ENCODE measurements at regions not wholly inside any gene's neighbourhood (a gene's known extent, or its start where the extent isn't known, plus 50 kb on each side); places are given as distances from the start of the nearest gene placed in this dataset.

DNA sequence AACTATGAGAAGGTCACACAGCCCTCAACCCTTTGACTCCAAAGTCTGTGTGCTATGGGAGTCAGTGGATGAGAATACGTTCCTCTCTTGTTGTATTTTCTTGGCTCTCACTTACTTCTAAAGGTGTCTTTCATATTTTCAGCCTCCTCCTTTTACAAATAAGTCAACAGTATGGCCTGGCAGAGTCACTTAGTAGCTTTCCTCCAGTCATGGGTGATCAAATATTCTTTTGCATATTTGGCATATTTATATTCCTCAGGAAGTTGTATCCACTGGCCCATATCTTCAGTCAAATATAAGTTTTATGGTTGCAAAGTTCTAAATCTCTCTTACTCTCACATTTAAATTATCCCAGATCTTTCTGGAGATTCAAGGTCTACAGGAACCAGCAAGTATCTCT lies 327.5 kb downstream of the ETS1 start:
- no peaks in the 10 kb centered on the region for H4K20me1 ChIP-seq (replicated peaks; ENCODE audit: insufficient read depth)
- peaks cover 7% of the 10 kb centered on the region; the same call in 1 of the 2 replicates for H3K4me1 ChIP-seq (ENCODE audit: insufficient read depth)
- H3K27me3 Mint-ChIP-seq (ENCODE audit: insufficient read depth, low read depth, poor library complexity): no peaks in the 10 kb centered on the region
- H3K27ac Mint-ChIP-seq: peak overlapping the region; percentile 24; the same call in 1 of the 2 replicates
- TF ChIP-seq NANOG (IDR thresholded peaks at IDR 0.05; ENCODE audit: borderline replicate concordance) (no peak), EZH2 (IDR thresholded peaks at IDR 0.05; ENCODE audit: low read depth, unreplicated experiment) (no peak), ZNF114 (CRISPR knock-in tag; IDR thresholded peaks at IDR 0.05) (no peak), ZNF331 (CRISPR knock-in tag; IDR thresholded peaks at IDR 0.05; ENCODE audit: low read depth) (no peak), EZH2phosphoT487 (IDR thresholded peaks at IDR 0.05; ENCODE audit: unreplicated experiment) (no peak), CREB1 (CRISPR knock-in tag; IDR thresholded peaks at IDR 0.05; ENCODE audit: low read depth) (no peak), STAT1 (IDR thresholded peaks at IDR 0.05; ENCODE audit: unreplicated experiment) (no peak), JUNB (IDR thresholded peaks at IDR 0.05; ENCODE audit: unreplicated experiment) (no peak), POLR2AphosphoS5 (IDR thresholded peaks at IDR 0.05; ENCODE audit: low read depth) (no peak)
- TF ChIP-seq, protein P1, sequence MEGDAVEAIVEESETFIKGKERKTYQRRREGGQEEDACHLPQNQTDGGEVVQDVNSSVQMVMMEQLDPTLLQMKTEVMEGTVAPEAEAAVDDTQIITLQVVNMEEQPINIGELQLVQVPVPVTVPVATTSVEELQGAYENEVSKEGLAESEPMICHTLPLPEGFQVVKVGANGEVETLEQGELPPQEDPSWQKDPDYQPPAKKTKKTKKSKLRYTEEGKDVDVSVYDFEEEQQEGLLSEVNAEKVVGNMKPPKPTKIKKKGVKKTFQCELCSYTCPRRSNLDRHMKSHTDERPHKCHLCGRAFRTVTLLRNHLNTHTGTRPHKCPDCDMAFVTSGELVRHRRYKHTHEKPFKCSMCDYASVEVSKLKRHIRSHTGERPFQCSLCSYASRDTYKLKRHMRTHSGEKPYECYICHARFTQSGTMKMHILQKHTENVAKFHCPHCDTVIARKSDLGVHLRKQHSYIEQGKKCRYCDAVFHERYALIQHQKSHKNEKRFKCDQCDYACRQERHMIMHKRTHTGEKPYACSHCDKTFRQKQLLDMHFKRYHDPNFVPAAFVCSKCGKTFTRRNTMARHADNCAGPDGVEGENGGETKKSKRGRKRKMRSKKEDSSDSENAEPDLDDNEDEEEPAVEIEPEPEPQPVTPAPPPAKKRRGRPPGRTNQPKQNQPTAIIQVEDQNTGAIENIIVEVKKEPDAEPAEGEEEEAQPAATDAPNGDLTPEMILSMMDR (conservative IDR thresholded peaks at IDR 0.05; ENCODE audit: low read depth in 2 of 2): no peak
- TF ChIP-seq, protein P2, sequence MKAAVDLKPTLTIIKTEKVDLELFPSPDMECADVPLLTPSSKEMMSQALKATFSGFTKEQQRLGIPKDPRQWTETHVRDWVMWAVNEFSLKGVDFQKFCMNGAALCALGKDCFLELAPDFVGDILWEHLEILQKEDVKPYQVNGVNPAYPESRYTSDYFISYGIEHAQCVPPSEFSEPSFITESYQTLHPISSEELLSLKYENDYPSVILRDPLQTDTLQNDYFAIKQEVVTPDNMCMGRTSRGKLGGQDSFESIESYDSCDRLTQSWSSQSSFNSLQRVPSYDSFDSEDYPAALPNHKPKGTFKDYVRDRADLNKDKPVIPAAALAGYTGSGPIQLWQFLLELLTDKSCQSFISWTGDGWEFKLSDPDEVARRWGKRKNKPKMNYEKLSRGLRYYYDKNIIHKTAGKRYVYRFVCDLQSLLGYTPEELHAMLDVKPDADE (IDR thresholded peaks at IDR 0.05): no peak
- TF ChIP-seq, protein P3, sequence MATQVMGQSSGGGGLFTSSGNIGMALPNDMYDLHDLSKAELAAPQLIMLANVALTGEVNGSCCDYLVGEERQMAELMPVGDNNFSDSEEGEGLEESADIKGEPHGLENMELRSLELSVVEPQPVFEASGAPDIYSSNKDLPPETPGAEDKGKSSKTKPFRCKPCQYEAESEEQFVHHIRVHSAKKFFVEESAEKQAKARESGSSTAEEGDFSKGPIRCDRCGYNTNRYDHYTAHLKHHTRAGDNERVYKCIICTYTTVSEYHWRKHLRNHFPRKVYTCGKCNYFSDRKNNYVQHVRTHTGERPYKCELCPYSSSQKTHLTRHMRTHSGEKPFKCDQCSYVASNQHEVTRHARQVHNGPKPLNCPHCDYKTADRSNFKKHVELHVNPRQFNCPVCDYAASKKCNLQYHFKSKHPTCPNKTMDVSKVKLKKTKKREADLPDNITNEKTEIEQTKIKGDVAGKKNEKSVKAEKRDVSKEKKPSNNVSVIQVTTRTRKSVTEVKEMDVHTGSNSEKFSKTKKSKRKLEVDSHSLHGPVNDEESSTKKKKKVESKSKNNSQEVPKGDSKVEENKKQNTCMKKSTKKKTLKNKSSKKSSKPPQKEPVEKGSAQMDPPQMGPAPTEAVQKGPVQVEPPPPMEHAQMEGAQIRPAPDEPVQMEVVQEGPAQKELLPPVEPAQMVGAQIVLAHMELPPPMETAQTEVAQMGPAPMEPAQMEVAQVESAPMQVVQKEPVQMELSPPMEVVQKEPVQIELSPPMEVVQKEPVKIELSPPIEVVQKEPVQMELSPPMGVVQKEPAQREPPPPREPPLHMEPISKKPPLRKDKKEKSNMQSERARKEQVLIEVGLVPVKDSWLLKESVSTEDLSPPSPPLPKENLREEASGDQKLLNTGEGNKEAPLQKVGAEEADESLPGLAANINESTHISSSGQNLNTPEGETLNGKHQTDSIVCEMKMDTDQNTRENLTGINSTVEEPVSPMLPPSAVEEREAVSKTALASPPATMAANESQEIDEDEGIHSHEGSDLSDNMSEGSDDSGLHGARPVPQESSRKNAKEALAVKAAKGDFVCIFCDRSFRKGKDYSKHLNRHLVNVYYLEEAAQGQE (IDR thresholded peaks at IDR 0.05; ENCODE audit: unreplicated experiment): no peak
- TF ChIP-seq, protein P4, sequence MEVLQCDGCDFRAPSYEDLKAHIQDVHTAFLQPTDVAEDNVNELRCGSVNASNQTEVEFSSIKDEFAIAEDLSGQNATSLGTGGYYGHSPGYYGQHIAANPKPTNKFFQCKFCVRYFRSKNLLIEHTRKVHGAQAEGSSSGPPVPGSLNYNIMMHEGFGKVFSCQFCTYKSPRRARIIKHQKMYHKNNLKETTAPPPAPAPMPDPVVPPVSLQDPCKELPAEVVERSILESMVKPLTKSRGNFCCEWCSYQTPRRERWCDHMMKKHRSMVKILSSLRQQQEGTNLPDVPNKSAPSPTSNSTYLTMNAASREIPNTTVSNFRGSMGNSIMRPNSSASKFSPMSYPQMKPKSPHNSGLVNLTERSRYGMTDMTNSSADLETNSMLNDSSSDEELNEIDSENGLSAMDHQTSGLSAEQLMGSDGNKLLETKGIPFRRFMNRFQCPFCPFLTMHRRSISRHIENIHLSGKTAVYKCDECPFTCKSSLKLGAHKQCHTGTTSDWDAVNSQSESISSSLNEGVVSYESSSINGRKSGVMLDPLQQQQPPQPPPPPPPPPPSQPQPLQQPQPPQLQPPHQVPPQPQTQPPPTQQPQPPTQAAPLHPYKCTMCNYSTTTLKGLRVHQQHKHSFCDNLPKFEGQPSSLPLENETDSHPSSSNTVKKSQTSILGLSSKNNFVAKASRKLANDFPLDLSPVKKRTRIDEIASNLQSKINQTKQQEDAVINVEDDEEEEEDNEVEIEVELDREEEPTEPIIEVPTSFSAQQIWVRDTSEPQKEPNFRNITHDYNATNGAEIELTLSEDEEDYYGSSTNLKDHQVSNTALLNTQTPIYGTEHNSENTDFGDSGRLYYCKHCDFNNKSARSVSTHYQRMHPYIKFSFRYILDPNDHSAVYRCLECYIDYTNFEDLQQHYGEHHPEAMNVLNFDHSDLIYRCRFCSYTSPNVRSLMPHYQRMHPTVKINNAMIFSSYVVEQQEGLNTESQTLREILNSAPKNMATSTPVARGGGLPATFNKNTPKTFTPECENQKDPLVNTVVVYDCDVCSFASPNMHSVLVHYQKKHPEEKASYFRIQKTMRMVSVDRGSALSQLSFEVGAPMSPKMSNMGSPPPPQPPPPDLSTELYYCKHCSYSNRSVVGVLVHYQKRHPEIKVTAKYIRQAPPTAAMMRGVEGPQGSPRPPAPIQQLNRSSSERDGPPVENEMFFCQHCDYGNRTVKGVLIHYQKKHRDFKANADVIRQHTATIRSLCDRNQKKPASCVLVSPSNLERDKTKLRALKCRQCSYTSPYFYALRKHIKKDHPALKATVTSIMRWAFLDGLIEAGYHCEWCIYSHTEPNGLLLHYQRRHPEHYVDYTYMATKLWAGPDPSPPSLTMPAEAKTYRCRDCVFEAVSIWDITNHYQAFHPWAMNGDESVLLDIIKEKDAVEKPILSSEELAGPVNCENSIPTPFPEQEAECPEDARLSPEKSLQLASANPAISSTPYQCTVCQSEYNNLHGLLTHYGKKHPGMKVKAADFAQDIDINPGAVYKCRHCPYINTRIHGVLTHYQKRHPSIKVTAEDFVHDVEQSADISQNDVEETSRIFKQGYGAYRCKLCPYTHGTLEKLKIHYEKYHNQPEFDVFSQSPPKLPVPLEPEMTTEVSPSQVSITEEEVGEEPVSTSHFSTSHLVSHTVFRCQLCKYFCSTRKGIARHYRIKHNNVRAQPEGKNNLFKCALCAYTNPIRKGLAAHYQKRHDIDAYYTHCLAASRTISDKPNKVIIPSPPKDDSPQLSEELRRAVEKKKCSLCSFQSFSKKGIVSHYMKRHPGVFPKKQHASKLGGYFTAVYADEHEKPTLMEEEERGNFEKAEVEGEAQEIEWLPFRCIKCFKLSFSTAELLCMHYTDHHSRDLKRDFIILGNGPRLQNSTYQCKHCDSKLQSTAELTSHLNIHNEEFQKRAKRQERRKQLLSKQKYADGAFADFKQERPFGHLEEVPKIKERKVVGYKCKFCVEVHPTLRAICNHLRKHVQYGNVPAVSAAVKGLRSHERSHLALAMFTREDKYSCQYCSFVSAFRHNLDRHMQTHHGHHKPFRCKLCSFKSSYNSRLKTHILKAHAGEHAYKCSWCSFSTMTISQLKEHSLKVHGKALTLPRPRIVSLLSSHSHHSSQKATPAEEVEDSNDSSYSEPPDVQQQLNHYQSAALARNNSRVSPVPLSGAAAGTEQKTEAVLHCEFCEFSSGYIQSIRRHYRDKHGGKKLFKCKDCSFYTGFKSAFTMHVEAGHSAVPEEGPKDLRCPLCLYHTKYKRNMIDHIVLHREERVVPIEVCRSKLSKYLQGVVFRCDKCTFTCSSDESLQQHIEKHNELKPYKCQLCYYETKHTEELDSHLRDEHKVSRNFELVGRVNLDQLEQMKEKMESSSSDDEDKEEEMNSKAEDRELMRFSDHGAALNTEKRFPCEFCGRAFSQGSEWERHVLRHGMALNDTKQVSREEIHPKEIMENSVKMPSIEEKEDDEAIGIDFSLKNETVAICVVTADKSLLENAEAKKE (CRISPR knock-in tag; IDR thresholded peaks at IDR 0.05): no peak
- H3K9me2 ChIP-seq (ENCODE audit: insufficient read depth): no peaks in the 10 kb centered on the region
- H2AFZ ChIP-seq: no peak overlapping the region
- no peaks in the 10 kb centered on the region for H3K36me3 Mint-ChIP-seq (ENCODE audit: low read depth)
- no peak overlapping the region for H3K27ac ChIP-seq (ENCODE audit: low read depth)
- no peaks in the 10 kb centered on the region for H3K27me3 ChIP-seq (ENCODE audit: insufficient read depth)
- H3K4me3 Mint-ChIP-seq: no peak overlapping the region
- no peaks in the 10 kb centered on the region for H3K9me3 Mint-ChIP-seq
- ATAC-seq: no peak
- H3K36me3 ChIP-seq (ENCODE audit: insufficient read depth): no peaks in the 10 kb centered on the region
- no peaks in the 10 kb centered on the region for H3K79me2 ChIP-seq (replicated peaks; ENCODE audit: insufficient read depth)
- peaks cover 17% of the 10 kb centered on the region for H3K4me1 Mint-ChIP-seq
- no peaks in the 10 kb centered on the region for H3F3A ChIP-seq (replicated peaks; ENCODE audit: low read depth)
- H3K4me3 ChIP-seq: no peak overlapping the region
- H3K4me2 ChIP-seq: no peak overlapping the region
- no peak for DNase-seq (ENCODE audit: low spot score)

Measured in GM23338 (cell line).